ENCODE measurements at regions not wholly inside any gene's neighbourhood (a gene's known extent, or its start where the extent isn't known, plus 50 kb on each side); places are given as distances from the start of the nearest gene placed in this dataset.

- TF ChIP-seq CTCF (IDR thresholded peaks at IDR 0.05; ENCODE audit: borderline replicate concordance, extremely low read depth, low read length, poor library complexity, severe bottlenecking), result no peak
- TF ChIP-seq EZH2 (IDR thresholded peaks at IDR 0.05; ENCODE audit: borderline replicate concordance, low read depth, low read length, severe bottlenecking), result no peak
These were observed 124.1 kb upstream of the TCF21 start for GRCh38 chr6:133764754-133765208.

All from DND-41 (cell line).